WI38 (cell line): ENCODE measurements at regions not wholly inside any gene's neighbourhood (a gene's known extent, or its start where the extent isn't known, plus 50 kb on each side); places are given as distances from the start of the nearest gene placed in this dataset.

Experiments used
- H3K4me3 ChIP-seq: 2 replicates; pipeline ENCODE4 v1.5.1; 2011; ENCODE audit warnings: low read depth, mild to moderate bottlenecking, control low read depth, low read length
- CTCF ChIP-seq: IDR thresholded peaks from 2 replicates; pipeline ENCODE4 v1.5.1; 2012; ENCODE audit warnings: low read depth, mild to moderate bottlenecking, control low read depth, low read length

GRCh38 chr9:134487066-134487710 lies 154.4 kb upstream of the COL5A1 start:
- no peak for TF ChIP-seq CTCF

GRCh38 chr9:134488331-134489280 lies 153.0 kb upstream of the COL5A1 start:
- H3K4me3 ChIP-seq: no peak overlapping the region

More at GRCh38 chr9:134487066-134487710, 154.4 kb upstream of the COL5A1 start:
- no peak overlapping the region for H3K4me3 ChIP-seq

DNA sequence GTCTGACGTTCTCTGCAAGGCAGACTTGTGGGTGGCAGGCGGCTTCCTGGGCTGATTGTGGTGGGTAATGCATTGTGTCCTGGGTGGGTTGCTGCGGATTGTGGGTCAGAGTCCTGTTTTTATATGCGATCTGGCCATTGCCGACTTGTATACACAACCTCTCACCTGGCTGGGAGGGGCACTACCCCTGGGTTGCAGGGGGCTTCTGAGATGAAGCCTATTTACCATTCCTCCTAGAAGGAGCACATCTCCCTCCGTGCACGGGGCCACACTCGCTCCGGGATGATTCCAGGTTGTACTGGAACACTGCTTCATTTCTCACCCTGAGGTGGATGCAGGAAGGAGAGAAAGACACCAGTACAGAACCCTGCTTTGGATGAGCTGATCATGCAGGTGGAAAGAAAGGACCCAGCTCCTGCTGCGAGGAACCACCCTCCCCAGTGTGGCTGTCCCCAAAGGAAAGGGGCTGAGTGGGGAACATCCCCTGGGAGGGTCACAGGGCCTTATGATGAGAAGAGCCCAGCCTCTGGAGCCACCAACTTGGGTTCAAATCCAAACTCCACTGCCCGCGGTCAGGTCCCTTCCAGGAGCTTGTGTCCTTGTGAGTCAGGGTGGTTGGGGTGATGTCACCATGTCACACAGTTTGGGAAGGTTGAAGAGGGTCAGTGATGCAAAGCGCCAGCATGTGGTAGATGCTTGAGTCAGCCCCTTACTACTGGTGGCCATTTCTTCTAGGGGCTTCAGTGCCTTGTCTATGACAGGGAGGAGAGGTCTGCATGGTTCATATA lies 151.8 kb upstream of the COL5A1 start:
- TF ChIP-seq CTCF: no peak
- no peak overlapping the region for H3K4me3 ChIP-seq

More at GRCh38 chr9:134488331-134489280, 153.0 kb upstream of the COL5A1 start:
- TF ChIP-seq CTCF: no peak

DNA sequence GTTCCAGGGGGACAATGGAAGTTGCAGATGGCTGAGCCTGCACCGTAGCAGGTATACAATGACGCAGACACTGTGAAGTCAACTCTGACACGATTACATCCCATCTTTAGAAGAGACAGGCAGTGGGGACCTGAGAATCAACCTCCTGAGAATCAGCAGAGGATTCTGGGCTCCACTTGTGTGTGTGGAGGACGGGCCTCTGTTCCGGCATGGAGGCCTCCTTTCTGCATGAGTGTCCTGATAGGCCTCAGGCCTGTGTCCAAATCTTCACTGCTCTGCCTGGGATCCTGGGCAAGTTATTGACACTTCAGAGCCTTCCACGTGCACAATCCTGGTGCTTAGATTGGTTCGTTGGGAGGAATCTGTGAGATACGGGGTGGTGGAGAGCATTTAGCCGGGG lies 151.2 kb upstream of the COL5A1 start:
- TF ChIP-seq CTCF: no peak
- H3K4me3 ChIP-seq: no peak overlapping the region

DNA sequence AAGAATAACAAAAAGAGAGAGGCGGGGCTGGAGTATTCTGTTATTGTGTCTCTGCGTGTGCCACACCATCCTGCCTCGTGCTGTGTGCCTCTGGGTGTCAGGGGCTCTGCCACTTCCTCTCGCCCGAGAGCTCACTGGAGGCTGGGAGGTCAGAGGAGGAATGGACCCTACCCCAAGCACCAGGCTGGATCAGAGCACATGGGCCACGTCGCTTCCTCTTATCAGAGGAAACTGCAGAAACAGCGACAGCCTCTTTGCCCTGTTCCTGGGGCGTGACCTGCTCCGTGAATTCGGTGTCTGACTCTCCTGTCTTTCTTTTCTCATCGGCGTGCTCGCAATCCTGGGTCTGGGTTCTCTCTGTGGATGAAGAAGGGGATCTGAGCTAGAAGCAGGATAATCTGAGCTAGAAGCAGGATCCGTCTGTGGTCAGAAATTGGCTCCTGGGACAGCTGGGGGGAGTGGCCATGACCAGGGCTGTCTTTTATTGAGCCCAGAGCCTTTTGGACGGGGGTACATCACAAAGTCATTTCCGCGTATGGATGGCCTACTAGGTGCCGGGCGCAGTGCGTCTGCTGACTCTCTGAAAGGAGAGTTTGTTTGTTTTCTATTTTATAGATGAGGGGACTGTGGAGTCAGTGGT lies 150.3 kb upstream of the COL5A1 start:
- H3K4me3 ChIP-seq: no peak overlapping the region
- no peak for TF ChIP-seq CTCF

DNA sequence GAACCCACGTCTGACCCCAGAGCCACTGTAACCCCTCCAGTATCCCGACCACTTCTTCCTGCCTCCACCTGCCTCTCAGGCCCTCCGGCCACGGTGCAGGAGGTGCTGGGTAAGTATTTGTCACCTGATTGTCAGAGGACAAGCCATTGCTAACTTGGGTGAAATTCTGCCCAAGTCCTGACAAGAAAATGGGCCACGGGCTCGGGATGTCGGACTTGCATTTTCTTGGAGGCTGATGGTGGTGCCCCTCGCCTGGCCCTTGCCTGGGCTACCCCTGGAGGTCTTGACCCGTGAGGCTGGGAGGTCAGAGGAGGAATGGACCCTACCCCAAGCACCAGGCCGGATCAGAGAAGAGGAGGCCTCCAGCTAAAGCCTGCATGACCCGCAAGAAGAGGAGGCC lies 149.7 kb upstream of the COL5A1 start:
- no peak for TF ChIP-seq CTCF
- H3K4me3 ChIP-seq: no peak overlapping the region
